Endothelial cell of umbilical vein (primary cell): ENCODE measurements at regions not wholly inside any gene's neighbourhood (a gene's known extent, or its start where the extent isn't known, plus 50 kb on each side); places are given as distances from the start of the nearest gene placed in this dataset.

Experiments used
- BruUV-seq: library from RNA; stranded (reverse); fragments of 400-500 nt; replicated peaks from 2 replicates; lab custom pipeline; 2021; lab: Mats Ljungman, UMichigan
- CTCF ChIA-PET: fragments of 300-600, 350-600 bp; sonication (Branson Sonifier 250); formaldehyde crosslinking; loops from one replicate; lab custom pipeline; 2021; ENCODE audit warnings: antibody characterized with exemption, inconsistent platforms; lab: Charles Lee
- POLR2A ChIA-PET: fragments of 300-600, 350-600 bp; sonication (Branson Sonifier 250); formaldehyde crosslinking; loops from one replicate; lab custom pipeline; 2021; ENCODE audit warnings: antibody characterized with exemption, inconsistent platforms; lab: Charles Lee
- DNase-seq: peaks from one replicate; pipeline ENCODE4 v3.0.0-alpha.2; 2011; ENCODE audit warnings: low read depth, low spot score
- FAIRE-seq: peaks from 2 replicates; lab custom pipeline; 2011; peaks lifted over from hg19 to GRCh38; lab: Jason Lieb, UNC
- H2AFZ ChIP-seq: 2 replicates; pipeline ENCODE4 v1.6.0; 2012; ENCODE audit warnings: low read depth, low read length, control low read depth, inconsistent platforms
- H3K27ac ChIP-seq: 2 replicates; pipeline ENCODE4 v1.5.1; 2011; ENCODE audit warnings: low read depth, mild to moderate bottlenecking, control low read depth, low read length, moderate library complexity; ENCODE audit not compliant: insufficient read depth
- H3K27me3 ChIP-seq, 2 experiments: 2 replicates each; pipeline versions ENCODE4 v1.6.0 to v1.6.1; 2011; ENCODE audit warnings: low read length in 2 of 2, mixed read lengths in 1 of 2; ENCODE audit not compliant: control insufficient read depth in 2 of 2, insufficient read depth in 2 of 2
- H3K36me3 ChIP-seq, 2 experiments: 2 replicates in 1 of 2; 3 replicates in 1 of 2; pipeline ENCODE4 v1.5.1; 2011; ENCODE audit warnings: low read length in 2 of 2, mild to moderate bottlenecking in 1 of 2, moderate library complexity in 1 of 2; ENCODE audit not compliant: control insufficient read depth in 2 of 2, insufficient read depth in 2 of 2; ENCODE audit errors: extremely low read depth in 1 of 2
- H3K4me1 ChIP-seq: 3 replicates; pipeline ENCODE4 v1.5.1; 2011; ENCODE audit warnings: mild to moderate bottlenecking, low read length; ENCODE audit not compliant: control insufficient read depth, insufficient read depth; ENCODE audit errors: extremely low read depth
- H3K4me2 ChIP-seq: 2 replicates; pipeline ENCODE4 v1.6.1; 2011; ENCODE audit warnings: low read length, control low read depth, mixed read lengths; ENCODE audit not compliant: insufficient read depth
- H3K4me3 ChIP-seq, 3 experiments: fragments of 200-600 bp in 1 of 3; sonication (generic), shearing (Covaris generic) in 1 of 3; replicated peaks in 1 of 3; 2 replicates each; pipeline ENCODE4 v1.5.1; 2011 to 2016; ENCODE audit warnings: control low read depth in 3 of 3, low read length in 3 of 3, mild to moderate bottlenecking in 2 of 3, inconsistent platforms in 1 of 3, low read depth in 1 of 3, moderate library complexity in 1 of 3; ENCODE audit not compliant: insufficient read depth in 1 of 3
- H3K79me2 ChIP-seq: 2 replicates; pipeline ENCODE4 v1.6.0; 2012; ENCODE audit warnings: low read length, inconsistent platforms; ENCODE audit not compliant: control insufficient read depth, insufficient read depth
- H3K9ac ChIP-seq: replicated peaks from 2 replicates; pipeline ENCODE3; 2011; ENCODE audit warnings: low read length, control low read depth; ENCODE audit not compliant: insufficient read depth; ENCODE audit errors: extremely low read depth
- H3K9me1 ChIP-seq: replicated peaks from 3 replicates; pipeline ENCODE4 v1.6.0; 2011; ENCODE audit warnings: mild to moderate bottlenecking, low read length; ENCODE audit not compliant: control insufficient read depth, insufficient read depth; ENCODE audit errors: extremely low read depth
- H3K9me3 ChIP-seq: replicated peaks from 2 replicates; pipeline ENCODE4 v1.5.1; 2012; ENCODE audit warnings: low read length, inconsistent platforms; ENCODE audit not compliant: control insufficient read depth, insufficient read depth
- H4K20me1 ChIP-seq: replicated peaks from 2 replicates; pipeline ENCODE3; 2011; ENCODE audit warnings: mild to moderate bottlenecking, low read length; ENCODE audit not compliant: control insufficient read depth, insufficient read depth; ENCODE audit errors: extremely low read depth
- EZH2 ChIP-seq: IDR thresholded peaks from 2 replicates; pipeline ENCODE4 v1.6.1; 2012; ENCODE audit warnings: borderline replicate concordance, low read depth, mild to moderate bottlenecking, moderate library complexity, low read length, inconsistent platforms; ENCODE audit not compliant: severe bottlenecking
- JUN ChIP-seq: IDR thresholded peaks from 2 replicates; pipeline ENCODE4 v1.6.1; 2011; ENCODE audit warnings: borderline replicate concordance, low read depth; ENCODE audit not compliant: insufficient read length, insufficient read depth
- MYC ChIP-seq: IDR thresholded peaks from one replicate; pipeline ENCODE4 v1.6.1; 2011; ENCODE audit warnings: mild to moderate bottlenecking, low read depth, low read length
- POLR2A ChIP-seq: IDR thresholded peaks from 2 replicates; pipeline ENCODE4 v1.6.1; 2012; ENCODE audit warnings: low read depth, mild to moderate bottlenecking, control low read depth, low read length
- POLR2AphosphoS5 ChIP-seq: IDR thresholded peaks from 2 replicates; pipeline ENCODE4 v1.6.1; 2012; ENCODE audit warnings: low read depth, mild to moderate bottlenecking, control low read depth, low read length, moderate library complexity; ENCODE audit not compliant: insufficient read depth
- dilution Hi-C: fragments of 300-500 bp; cut with MboI; formaldehyde crosslinking; loops from one replicate; pipeline ENCODE4 v1.15.0; 2019; ENCODE audit warnings: low sequenced_read_pairs; ENCODE audit not compliant: extremely low pct_ligation_motif_present
- intact Hi-C: fragments of 100-400 bp; cut with micrococcal nuclease; formaldehyde crosslinking; loops from one replicate; pipeline ENCODE4 v1.10.0; 2022
- TF ChIP-seq, protein P1 (sequence below): IDR thresholded peaks from 2 replicates; pipeline ENCODE4 v1.6.1; 2011; ENCODE audit not compliant: insufficient read depth, insufficient read length
- TF ChIP-seq, protein P2 (sequence below), 2 donors: IDR thresholded peaks; 1 replicate in 1 of 2; 2 replicates in 1 of 2; pipeline ENCODE4 v1.5.1; 2011; ENCODE audit warnings: low read length in 2 of 2, mild to moderate bottlenecking in 2 of 2, moderate library complexity in 2 of 2, control low read depth in 1 of 2, inconsistent platforms in 1 of 2, low read depth in 1 of 2; ENCODE audit not compliant: insufficient read depth in 1 of 2; ENCODE audit errors: extremely low read depth in 1 of 2

DNA sequence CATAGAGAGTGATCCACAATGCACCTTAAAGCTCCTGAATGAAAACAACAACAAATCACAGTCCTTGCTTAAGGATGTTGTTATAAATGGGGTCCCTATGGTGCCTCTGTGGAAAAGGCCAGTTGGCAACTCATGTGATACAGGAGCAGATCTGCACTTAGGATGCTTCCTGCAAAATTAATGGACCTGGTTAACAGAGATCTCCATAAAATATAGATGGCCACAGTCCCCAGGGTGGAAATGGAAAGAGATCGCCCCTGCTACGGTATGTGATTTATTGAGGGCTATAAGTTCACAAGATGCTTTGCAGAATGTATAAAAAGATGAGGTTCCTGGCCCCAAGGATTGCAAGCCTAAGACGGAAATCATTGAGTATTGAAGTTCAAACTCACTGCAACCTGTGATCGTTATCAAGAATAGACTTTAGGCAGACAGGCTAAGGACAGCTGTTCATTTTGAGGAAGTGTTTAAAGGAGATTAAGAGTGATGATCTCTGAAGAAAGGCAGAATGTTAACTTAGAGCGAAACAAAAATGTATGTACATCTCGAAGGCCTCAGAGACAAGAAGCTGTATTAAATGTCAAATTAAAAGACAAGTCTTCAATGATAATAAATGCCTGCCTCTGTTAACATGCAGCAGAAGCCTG is 174.1 kb upstream of the PLPP4 start:
- no TSS peak for BruUV-seq
- Histone ChIP-seq H3K79me2 (no peaks in the 10 kb centered on the region), H2AFZ (no peak overlapping the region), H3K27me3 (no peaks in the 10 kb centered on the region), H3K27ac (no peak overlapping the region), H4K20me1 (no peaks in the 10 kb centered on the region), H3K9ac (no peak overlapping the region), H3K9me1 (no peaks in the 10 kb centered on the region), H3K4me1 (no peaks in the 10 kb centered on the region), H3K9me3 (no peaks in the 10 kb centered on the region), H3K4me3 (no peak overlapping the region), H3K36me3 (no peaks in the 10 kb centered on the region), H3K4me2 (no peak overlapping the region)
- intact Hi-C loops: no loop called here
- POLR2A ChIA-PET: no interaction called here
- DNase-seq: no peak
- no peak for FAIRE-seq
- dilution Hi-C loops: no loop called here
- TF ChIP-seq JUN: no peak
- TF ChIP-seq POLR2AphosphoS5: no peak
- no peak for TF ChIP-seq MYC
- TF ChIP-seq POLR2A: no peak
- TF ChIP-seq, protein P1, sequence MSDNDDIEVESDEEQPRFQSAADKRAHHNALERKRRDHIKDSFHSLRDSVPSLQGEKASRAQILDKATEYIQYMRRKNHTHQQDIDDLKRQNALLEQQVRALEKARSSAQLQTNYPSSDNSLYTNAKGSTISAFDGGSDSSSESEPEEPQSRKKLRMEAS: no peak
- TF ChIP-seq, protein P2, sequence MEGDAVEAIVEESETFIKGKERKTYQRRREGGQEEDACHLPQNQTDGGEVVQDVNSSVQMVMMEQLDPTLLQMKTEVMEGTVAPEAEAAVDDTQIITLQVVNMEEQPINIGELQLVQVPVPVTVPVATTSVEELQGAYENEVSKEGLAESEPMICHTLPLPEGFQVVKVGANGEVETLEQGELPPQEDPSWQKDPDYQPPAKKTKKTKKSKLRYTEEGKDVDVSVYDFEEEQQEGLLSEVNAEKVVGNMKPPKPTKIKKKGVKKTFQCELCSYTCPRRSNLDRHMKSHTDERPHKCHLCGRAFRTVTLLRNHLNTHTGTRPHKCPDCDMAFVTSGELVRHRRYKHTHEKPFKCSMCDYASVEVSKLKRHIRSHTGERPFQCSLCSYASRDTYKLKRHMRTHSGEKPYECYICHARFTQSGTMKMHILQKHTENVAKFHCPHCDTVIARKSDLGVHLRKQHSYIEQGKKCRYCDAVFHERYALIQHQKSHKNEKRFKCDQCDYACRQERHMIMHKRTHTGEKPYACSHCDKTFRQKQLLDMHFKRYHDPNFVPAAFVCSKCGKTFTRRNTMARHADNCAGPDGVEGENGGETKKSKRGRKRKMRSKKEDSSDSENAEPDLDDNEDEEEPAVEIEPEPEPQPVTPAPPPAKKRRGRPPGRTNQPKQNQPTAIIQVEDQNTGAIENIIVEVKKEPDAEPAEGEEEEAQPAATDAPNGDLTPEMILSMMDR (IDR thresholded peaks at IDR 0.05; ENCODE audit: extremely low read depth in 1 of 2, insufficient read depth in 1 of 2, low read depth in 1 of 2, low read length in 2 of 2): no peak
- TF ChIP-seq EZH2: no peak
- CTCF ChIA-PET: interaction anchor here (0.7 to 1.4 kb wide), 3 partner anchors 9 to 54 kb away, joined by 3 to 5 read pairs (median 4); no protein-coding TSS in a partner anchor
